HG03196 (cell line): ENCODE measurements at regions not wholly inside any gene's neighbourhood (a gene's known extent, or its start where the extent isn't known, plus 50 kb on each side); places are given as distances from the start of the nearest gene placed in this dataset.
"Not testable (repeated sequence)": the region's sequence is repeated elsewhere in the genome, so short reads cannot be mapped to it uniquely, and the experiment has no call there.

Source experiments
- ATAC-seq: cut with Tn5 transposase; IDR thresholded peaks from one replicate; pipeline ENCODE4 v1.9.1; 2021; ENCODE audit not compliant: unreplicated experiment

- no peak for ATAC-seq
These were observed 51.5 kb upstream of the MELK start for GRCh38 chr9:36521148-36521547.

DNA sequence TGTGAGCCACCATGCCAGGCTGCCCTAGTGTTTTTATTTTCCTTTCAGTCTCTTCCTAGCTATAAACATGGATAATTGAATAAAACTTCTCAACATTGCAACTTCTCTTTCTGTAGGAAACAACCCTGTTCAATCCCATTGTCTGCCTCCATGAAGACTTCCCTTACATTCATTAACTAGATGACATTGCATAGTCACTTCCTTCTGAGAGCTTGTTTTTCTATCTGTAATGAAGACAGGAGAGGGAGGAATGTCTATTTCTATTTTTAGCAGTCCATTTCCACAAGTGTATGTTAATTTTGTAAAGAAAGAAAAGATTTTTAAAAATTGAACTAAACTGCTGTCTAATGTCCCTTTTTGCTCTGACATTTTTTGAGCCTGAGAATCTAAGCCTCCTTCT, 55.6 kb upstream of the MELK start:
- no peak for ATAC-seq

- ATAC-seq, result no peak
These were observed 68.5 kb upstream of the MELK start for GRCh38 chr9:36504156-36504555.

GRCh38 chr9:36503172-36504088, 69.3 kb upstream of the MELK start:
- no peak for ATAC-seq

DNA sequence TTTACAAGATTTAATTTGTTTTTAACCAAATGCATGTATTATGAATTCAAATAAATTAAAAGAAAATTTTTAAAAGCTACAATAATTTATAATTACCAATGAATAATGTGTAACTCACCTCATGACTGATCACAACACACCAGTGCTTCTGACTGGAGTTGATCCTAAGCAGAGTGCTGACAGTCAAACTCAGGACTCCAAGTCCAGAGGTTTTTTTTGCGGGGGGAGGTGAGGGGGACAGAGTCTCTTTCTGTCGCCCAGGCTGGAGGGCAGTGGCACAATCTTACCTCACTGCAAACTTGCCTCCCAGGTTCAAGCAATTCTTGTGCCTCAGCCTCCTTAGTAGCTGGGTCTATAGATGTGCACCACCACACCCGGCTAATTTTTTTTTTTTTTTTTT, 71.0 kb upstream of the MELK start:
- ATAC-seq, result no peak

DNA sequence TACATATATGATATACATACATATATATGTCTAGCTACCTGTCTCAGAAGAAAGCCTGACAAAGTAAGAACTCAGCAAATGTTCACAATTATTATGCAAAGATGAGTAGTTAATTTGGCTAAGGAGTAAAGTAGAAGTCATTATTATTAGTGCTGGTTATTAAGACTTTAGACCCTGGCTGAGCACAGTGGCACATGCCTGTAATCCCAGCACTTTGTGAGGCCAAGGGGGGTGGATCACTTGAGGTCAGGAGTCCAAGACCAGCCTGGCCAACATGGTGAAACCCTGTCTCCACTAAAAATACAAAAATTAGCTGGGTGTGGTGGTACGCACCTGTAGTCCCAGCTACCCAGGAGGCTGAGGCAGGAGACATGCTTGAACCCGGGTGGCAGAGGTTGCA, 71.8 kb upstream of the MELK start:
- not testable (repeated sequence) for ATAC-seq

DNA sequence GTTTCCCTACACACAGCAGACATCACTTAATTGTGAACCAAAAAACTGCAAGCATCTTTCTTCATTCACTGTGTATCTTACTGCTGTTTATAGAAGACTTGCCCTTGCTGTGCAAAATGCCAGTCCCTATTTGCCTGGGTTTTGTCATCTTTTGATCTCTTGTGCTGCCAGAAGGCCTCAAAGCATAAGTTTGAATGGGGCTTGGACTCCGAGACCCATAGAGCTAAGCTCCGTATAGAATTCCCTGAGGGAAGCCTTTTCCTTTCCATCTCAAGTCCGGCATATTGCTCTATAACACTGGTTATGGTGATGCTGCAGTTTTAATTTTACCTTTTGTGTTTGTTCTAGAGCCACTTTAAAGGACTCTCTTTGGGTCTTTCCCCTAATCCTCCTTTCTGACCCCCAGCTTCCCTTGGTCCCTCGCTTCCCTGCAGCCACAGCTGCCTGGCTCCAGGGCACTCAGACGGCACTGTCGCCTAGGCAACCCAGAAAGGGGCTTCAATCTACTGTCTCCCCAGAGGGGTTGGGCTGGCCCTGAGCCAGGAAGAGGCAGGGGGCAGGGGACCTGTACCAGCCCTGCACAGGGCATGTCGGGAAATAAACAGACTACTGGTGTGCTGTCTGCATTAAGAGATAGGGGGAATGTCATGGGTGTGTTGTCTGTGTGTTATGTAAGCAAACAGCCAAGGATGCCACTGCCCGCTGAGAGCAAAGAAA, 73.4 kb upstream of the MELK start:
- no peak for ATAC-seq

- ATAC-seq, result not testable (repeated sequence)
These were observed 79.1 kb upstream of the MELK start for GRCh38 chr9:36493564-36493963.

GRCh38 chr9:36492865-36493264, 79.8 kb upstream of the MELK start:
- ATAC-seq, result no peak

DNA sequence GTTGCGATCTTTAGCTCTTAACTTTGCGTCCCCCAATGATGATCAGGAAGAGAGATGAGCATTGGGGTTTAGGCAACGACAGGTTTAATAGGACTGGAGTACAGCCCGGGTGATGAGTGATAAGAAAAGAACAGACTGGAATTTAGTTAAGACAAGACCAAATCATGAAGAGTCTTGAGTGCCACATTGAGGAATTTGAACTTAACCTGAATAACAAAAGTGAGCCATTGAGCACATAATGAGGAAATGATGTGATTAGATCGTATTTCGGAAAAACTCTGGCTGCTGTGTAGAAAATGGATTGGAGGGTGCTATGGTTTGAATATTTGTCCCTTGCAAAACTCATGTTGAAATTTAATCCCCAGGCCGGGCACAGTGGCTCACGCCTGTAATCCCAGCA, 83.2 kb upstream of the MELK start:
- no peak for ATAC-seq

DNA sequence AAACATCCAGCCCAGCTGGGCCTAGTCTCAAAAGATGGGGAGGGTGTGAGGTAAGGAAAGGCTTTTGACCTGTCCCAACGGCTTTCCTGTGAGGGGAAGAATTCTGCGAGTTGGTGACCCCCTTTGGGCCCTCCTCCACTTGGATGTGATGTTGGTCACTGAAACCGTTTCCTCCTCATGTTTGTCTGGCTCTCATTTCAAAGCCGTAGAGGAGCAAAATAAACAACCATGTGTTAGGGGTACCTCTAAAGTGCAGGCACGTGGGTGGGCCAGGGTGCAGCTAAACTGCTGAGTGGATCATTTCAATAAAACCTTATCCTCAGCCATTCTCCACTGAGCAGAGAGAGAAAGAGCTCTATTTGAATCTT, 84.3 kb upstream of the MELK start:
- no peak for ATAC-seq

DNA sequence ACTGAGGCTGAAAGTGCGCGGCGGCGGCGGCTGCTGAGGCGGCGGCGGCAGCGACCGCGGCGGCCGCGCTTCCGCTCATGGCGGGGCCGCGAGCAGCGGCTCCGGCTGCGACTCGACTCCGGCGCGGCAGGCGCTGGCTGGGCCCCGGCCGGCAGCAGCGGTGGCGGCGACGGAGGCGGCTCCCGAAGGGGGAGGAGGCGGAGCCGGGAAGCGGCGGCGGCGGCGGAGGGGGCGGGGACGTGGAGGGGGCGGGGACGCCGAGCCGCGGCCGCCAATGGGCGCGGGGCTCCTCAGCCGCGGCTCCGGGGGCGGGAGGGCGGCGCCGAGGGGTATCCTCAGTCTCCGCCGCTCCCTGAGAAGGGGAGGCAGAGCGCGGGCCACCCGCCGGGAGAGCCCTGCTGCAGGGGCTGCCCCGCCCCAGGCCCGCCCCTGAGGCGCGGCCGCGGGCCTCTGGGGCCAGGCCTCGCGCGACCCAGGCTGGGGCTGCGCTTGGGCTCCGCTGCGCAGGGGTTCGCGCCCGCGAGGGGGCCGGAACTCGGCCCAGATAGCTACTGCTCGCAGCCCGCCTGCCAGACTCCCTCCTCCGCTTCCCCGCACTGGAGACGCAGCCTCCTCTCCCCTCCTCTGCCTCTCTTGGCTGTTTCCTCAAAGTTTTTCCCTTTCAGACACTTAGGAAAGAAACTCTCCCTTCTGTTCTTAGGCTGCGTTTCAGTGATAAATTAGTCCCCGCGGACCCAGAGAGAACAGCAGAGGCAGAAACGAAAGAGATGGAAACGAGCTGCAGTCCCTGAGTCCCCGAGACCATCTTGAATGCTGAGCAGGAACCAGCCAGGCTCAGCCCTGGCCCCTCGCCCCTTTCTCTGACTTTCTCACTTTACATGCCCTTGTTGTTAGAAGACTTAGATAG, 85.0 kb upstream of the MELK start:
- peak; percentile 80 for ATAC-seq

GRCh38 chr9:36486933-36487481, 85.7 kb upstream of the MELK start:
- peak; percentile 37 for ATAC-seq

DNA sequence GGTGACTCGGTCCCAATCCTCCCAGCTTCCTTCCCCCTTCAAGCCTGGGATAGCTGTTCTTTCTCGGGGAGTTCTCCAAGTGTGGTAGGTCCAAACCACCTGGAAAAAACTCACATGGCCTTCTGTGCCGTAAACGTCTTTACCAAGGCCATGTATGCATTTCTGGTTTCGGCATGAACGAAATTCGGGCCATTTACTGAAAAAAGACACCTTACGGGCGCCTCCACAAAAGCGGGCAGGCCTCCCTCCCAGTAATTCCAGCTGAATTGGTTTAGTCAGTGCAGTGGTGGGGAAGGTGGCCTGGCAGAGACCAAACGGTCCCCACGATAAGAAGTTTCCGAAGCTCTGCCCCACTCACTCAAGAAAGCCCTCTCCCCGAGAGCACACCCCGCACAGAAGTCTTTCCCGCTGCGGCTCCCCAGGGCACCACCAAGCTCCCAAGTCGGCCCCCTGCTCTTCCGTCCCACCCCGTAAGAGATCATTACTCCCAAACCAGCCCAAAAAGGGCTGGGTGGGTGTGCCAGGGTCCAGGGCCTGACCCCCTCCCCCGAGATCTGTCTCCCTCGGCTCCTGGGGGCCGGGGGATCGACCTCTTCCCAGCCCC, 86.3 kb upstream of the MELK start:
- peak; percentile 9 for ATAC-seq

DNA sequence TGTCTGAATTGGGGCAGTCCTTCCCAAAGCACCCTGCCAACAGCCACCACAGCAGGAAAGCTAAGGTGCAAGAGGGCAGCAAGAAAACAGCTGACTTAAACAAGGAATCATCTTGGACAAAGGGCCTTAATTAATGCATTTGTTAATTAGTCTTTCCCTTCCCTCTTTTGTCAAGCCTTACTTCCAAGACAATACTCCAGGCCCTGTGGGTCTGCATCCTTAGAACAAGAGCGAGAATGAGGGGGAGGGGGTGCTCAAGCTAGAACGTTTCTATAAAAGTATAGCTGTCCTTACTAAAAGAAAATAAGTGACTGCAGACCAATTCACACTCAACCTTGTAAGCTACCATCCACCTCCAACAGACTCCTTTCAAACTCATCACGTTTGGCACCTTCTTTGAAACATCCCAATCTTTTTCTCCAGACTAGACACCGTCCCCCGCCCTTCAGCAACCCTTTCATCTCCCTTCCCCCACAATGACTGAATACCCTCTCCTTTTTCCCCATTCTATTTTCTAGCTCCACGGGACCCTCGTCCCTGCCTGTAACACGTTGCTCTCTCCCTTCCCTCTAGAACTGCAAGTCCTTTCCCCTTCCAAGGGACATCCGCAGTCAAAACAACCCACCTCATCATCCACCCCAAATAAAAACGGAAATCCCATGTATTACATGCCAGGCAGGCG, 85.7 kb upstream of the RNF38 start:
- no peak for ATAC-seq

GRCh38 chr9:36484124-36484523, 84.1 kb upstream of the RNF38 start:
- no peak for ATAC-seq

DNA sequence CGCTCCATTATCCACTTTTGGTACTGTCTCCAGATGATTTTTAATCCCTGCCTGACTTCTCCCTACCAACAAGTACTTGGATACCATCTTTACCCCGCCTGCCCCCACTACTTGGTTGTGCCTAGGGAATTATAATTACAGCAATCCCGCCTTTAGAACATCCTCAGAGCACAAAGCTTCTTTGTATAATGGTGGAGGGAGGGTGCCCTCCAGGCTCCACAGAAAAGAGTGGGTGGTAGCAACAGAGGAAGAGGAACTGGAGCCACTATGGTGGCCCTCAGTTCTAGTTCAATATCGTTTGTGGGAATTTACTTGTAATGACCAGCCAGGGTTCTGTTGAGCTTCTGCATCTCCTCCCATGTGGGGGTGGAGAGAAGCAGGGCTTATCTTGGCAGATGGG, 79.0 kb upstream of the RNF38 start:
- no peak for ATAC-seq

DNA sequence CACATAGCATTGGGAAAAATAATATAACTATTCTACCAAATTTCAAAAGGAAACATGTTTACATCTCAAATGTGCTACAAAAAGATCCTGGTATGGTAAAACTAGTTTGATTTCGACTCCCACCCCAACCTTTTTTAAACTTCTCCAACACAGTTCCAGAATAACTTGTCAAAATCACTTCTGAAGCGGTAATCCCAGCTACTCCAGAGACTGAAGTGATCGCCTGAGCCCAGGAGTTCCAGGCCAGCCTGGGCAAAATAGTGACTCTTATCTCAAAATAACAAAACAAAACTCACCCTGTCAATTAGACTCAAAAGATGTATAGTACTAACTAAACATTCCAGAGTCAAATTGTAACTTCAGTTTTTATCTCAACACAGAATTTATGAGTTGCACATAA, 71.3 kb upstream of the RNF38 start:
- no peak for ATAC-seq

DNA sequence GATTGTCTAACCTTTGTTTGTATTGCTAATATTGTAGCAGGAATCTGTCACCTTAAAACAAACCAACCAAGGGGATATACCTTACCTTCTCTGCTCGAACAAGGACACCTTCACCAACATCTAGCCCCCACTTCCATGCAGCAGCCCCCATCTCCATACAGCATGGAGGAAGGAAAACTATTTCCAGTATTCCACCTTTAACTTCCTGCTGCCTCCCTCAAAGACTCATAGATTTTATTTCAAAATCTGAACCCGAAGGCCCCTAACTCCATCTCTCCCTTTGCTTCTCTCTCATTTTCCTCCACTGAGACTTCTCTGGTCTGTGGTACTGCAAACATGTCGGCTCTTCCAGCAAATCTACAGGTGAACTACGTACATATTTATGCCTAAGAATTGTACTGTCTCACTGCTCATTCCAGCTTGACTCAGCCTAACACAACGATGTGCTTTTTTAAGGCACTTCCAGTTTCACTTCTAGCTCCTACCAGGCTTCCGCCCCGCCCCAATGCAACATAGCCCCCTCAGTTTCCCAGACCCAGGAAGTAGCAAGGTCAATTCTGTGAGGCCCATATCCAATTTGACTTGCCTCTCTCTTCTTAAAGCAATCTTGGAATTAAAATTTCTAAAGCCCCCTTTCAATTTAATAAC, 70.7 kb upstream of the RNF38 start:
- ATAC-seq, result peak; percentile 90

DNA sequence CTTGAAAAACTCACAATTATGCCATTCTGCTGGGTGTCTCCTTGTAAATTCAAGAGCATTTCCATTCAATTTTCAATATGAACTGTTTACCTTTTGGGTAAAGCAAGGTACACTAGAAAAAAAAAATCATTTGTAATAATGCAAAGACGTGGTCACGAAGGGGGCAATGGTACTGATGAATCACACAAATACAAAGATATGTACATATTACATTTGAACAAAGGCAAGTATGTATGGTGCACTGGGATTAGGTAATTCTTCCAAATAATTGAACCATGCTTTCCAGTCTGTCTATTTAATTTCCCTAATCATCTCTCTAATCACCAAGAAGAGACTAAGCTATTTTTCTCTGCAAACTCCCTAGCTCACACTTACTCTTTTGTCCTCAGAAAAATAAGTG, 63.4 kb upstream of the RNF38 start:
- no peak for ATAC-seq
